ENCODE measurements at regions not wholly inside any gene's neighbourhood (a gene's known extent, or its start where the extent isn't known, plus 50 kb on each side); places are given as distances from the start of the nearest gene placed in this dataset.

DNA sequence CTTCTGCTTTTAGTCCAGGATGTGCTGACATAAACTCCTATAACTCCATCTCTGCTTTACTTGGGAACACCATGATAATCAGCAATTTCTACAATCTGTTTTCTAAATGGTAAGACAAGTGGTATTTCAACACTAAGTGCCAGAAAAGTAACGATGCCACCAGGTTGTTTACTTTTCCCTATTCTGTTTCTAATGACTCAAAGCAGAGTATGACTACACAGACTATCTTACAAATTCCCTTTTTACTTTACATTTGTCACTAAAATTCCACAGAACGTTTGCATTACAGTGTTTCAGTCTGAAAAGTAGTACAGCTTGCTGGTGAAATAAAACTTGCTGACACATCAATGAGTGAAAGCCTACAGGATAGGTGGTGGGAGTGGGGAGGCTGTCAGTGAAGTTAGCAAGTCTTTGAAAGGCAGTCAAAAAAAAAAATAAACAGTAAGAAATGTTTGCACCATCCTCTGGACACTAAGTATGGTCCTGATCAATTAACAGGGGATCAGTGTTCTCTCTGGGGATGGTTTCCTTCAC is 186.5 kb downstream of the LURAP1L start:
- TF ChIP-seq POLR2A (IDR thresholded peaks at IDR 0.05; ENCODE audit: low read length), result no peak
- no peak for TF ChIP-seq GATA1 (IDR thresholded peaks at IDR 0.05; ENCODE audit: low read depth, low read length)
